Karpas-422 (cell line): ENCODE measurements at regions not wholly inside any gene's neighbourhood (a gene's known extent, or its start where the extent isn't known, plus 50 kb on each side); places are given as distances from the start of the nearest gene placed in this dataset. TPM values are rescaled to one million over a fixed set of nuclear protein-coding genes. Genes with fewer than 3 reads are reported as not detected.

Source experiments
- DNase-seq: peaks from one replicate; pipeline ENCODE4 v3.0.0-alpha.2; 2015
- H2AFZ ChIP-seq: fragments of 200-600 bp; sonication (generic); 2 replicates; pipeline ENCODE4 v1.6.1; 2014; ENCODE audit warnings: antibody characterized with exemption, low read length, mixed read lengths
- H3K27ac ChIP-seq: fragments of 200-600 bp; sonication (generic); 2 replicates; pipeline ENCODE4 v1.5.1; 2014; ENCODE audit warnings: mild to moderate bottlenecking, low read length, moderate library complexity
- H3K27me3 ChIP-seq: fragments of 200-600 bp; sonication (generic); 2 replicates; pipeline ENCODE4 v1.6.1; 2014; ENCODE audit warnings: low read length, mixed read lengths
- H3K36me3 ChIP-seq: fragments of 200-600 bp; sonication (generic); 2 replicates; pipeline ENCODE4 v1.6.1; 2014; ENCODE audit warnings: low read length, mixed read lengths; ENCODE audit not compliant: insufficient read depth
- H3K4me1 ChIP-seq: fragments of 200-600 bp; sonication (generic); 2 replicates; pipeline ENCODE4 v1.6.1; 2014; ENCODE audit warnings: mild to moderate bottlenecking, low read length, mixed read lengths
- H3K4me2 ChIP-seq: fragments of 200-600 bp; sonication (generic); 2 replicates; pipeline ENCODE4 v1.6.1; 2014; ENCODE audit warnings: low read length, low read depth, mild to moderate bottlenecking; ENCODE audit not compliant: poor library complexity, severe bottlenecking
- H3K4me3 ChIP-seq: fragments of 200-600 bp; sonication (generic); 2 replicates; pipeline ENCODE4 v1.5.1; 2014; ENCODE audit warnings: mild to moderate bottlenecking, antibody characterized with exemption, low read length, mixed read lengths
- H3K79me2 ChIP-seq: fragments of 200-600 bp; sonication (generic); 2 replicates; pipeline ENCODE4 v1.6.1; 2014; ENCODE audit warnings: mild to moderate bottlenecking, low read length, mixed read lengths
- H3K9ac ChIP-seq: fragments of 200-600 bp; sonication (generic); 2 replicates; pipeline ENCODE4 v1.6.0; 2014; ENCODE audit warnings: low read length
- H3K9me2 ChIP-seq: fragments of 200-600 bp; sonication (generic), shearing (Covaris generic); replicated peaks from 2 replicates; pipeline ENCODE4 v1.6.0; 2014; ENCODE audit warnings: mild to moderate bottlenecking, low read length, moderate library complexity; ENCODE audit not compliant: insufficient read depth
- H3K9me3 ChIP-seq: fragments of 300-700, 200-600 bp; sonication (generic); 2 replicates; pipeline ENCODE4 v1.6.1; 2014; ENCODE audit warnings: low read length, mixed read lengths
- H4K20me1 ChIP-seq: fragments of 200-600 bp; sonication (generic); 2 replicates; pipeline ENCODE4 v1.6.1; 2014; ENCODE audit warnings: mild to moderate bottlenecking, antibody characterized with exemption, low read length, low read depth; ENCODE audit not compliant: insufficient read depth
- small RNA-seq: library from RNA; depleted of rRNA; stranded (forward); fragments of <200 nt; gene quantifications from one replicate; pipeline ENCODE3, GENCODE V24; 2014

DNA sequence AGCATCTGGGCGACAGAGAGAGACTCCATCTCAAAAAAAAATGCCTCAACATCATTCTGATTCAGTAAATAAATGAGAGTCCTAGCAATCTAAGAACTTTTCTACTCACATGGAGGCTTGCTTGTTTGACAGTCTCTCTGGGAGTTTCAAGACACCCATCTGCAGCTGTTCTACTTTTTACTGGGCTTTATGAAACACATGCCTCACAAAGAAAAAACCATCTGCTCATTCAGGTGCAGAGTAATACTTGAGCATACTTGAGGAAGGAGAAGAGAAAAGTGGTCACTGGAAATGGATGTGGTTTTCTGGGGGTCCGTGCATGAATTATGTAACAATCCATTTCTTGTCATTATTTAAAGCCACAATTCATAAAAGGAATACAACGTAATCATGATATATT is 87.1 kb upstream of the DDX53 start:
- Histone ChIP-seq H3K9me3 (no peaks in the 10 kb centered on the region), H2AFZ (no peak overlapping the region), H3K79me2 (no peaks in the 10 kb centered on the region), H3K27me3 (no peaks in the 10 kb centered on the region), H3K9ac (no peak overlapping the region), H3K4me2 (no peak overlapping the region), H4K20me1 (no peaks in the 10 kb centered on the region), H3K36me3 (no peaks in the 10 kb centered on the region), H3K9me2 (no peaks in the 10 kb centered on the region), H3K4me3 (no peak overlapping the region), H3K27ac (no peak overlapping the region), H3K4me1 (no peaks in the 10 kb centered on the region)
- no peak for DNase-seq

DNA sequence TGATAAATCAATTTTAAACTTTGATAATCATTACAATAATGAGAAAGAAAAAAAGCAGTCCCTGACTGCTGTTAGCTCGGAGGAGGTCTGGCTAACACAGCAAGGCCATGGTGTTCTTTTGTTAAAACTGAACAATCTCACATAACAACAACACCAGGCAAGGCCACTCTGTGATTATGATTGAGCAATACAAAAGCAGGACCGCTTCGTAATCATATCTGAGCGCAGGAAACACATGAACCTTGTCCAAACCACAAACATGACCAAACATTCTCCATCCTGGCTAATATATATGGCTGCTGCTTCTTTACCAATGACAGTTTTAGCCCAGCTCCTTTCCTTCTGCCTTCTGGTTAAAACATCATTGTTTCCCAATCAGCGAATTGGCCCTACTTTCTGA is 76.8 kb upstream of the DDX53 start:
- Histone ChIP-seq H3K4me3 (no peak overlapping the region), H4K20me1 (no peaks in the 10 kb centered on the region), H3K9me2 (no peaks in the 10 kb centered on the region), H2AFZ (no peak overlapping the region), H3K36me3 (no peaks in the 10 kb centered on the region), H3K27ac (no peak overlapping the region), H3K9me3 (no peaks in the 10 kb centered on the region), H3K9ac (no peak overlapping the region), H3K4me1 (no peaks in the 10 kb centered on the region), H3K4me2 (no peak overlapping the region), H3K27me3 (no peaks in the 10 kb centered on the region), H3K79me2 (no peaks in the 10 kb centered on the region)
- DNase-seq: no peak

DNA sequence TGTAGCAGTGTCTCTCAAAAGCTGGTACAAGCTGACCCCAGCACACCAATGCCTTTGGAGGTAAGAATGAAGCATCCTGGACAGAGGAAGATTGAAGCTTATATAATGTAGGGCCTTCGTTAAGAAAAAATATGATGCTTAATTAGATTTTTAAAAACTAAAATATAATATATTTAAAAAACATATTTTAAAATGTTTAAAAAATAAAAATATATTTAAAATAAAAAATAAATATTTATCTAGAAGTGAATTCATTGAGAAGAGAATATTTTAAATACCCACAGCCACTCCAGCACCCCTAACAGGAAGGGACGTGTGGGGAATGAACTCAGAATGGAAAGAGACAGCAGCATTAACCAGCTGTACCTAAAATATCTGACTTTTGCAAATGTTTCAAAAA is 65.1 kb upstream of the DDX53 start:
- no peak overlapping the region for H3K9ac ChIP-seq
- H3K36me3 ChIP-seq: no peaks in the 10 kb centered on the region
- H3K4me3 ChIP-seq: no peak overlapping the region
- DNase-seq: no peak
- H2AFZ ChIP-seq: no peak overlapping the region
- no peaks in the 10 kb centered on the region for H4K20me1 ChIP-seq
- no peaks in the 10 kb centered on the region for H3K9me3 ChIP-seq
- H3K4me2 ChIP-seq: no peak overlapping the region
- H3K27ac ChIP-seq: no peak overlapping the region
- no peaks in the 10 kb centered on the region for H3K9me2 ChIP-seq
- no peaks in the 10 kb centered on the region for H3K27me3 ChIP-seq
- no peaks in the 10 kb centered on the region for H3K79me2 ChIP-seq
- H3K4me1 ChIP-seq: no peaks in the 10 kb centered on the region

DNA sequence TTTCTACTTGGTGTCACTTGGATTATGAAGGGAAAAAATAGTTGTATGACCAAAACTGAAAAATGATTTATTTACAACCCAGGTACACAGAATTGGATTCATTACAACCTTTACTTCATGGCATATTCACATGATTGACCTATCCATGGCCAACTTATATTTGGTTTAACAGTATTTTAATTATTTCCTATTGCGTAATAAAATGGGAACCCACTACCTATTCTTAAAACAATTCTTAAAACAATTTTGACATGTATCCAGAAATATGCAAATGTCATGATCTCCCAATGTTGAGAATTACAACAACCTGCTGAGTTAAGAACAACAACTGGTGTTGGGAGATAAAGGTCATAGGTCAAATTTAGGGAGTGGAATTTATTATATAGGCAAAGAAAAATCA is 54.8 kb upstream of the DDX53 start:
- no peaks in the 10 kb centered on the region for H3K9me2 ChIP-seq
- no peaks in the 10 kb centered on the region for H3K27me3 ChIP-seq
- no peak overlapping the region for H3K4me2 ChIP-seq
- H3K36me3 ChIP-seq: no peaks in the 10 kb centered on the region
- H3K9ac ChIP-seq: no peak overlapping the region
- H3K79me2 ChIP-seq: no peaks in the 10 kb centered on the region
- no peak overlapping the region for H3K4me3 ChIP-seq
- no peaks in the 10 kb centered on the region for H3K9me3 ChIP-seq
- no peaks in the 10 kb centered on the region for H3K4me1 ChIP-seq
- no peaks in the 10 kb centered on the region for H4K20me1 ChIP-seq
- no peak overlapping the region for H3K27ac ChIP-seq
- H2AFZ ChIP-seq: no peak overlapping the region
- no peak for DNase-seq

Small RNAs in the stretch of these regions (small RNA-seq; reads per million reads assigned to genes)
- not detected for gene RNU6-266P
